Skeletal muscle tissue (tissue), 3 donors: ENCODE measurements at regions not wholly inside any gene's neighbourhood (a gene's known extent, or its start where the extent isn't known, plus 50 kb on each side); places are given as distances from the start of the nearest gene placed in this dataset.

ENCODE experiments used
- H3K27ac ChIP-seq: one replicate; pipeline ENCODE4 v1.7.0; 2013; ENCODE audit warnings: mild to moderate bottlenecking, low read depth, low read length, inconsistent platforms
- H3K27me3 ChIP-seq, 3 donors: one replicate each; pipeline ENCODE4 v1.7.0; 2013; ENCODE audit warnings: low read length in 3 of 3; ENCODE audit not compliant: control insufficient read depth in 3 of 3, insufficient read depth in 3 of 3
- H3K36me3 ChIP-seq, 3 donors: one replicate each; pipeline ENCODE4 v1.7.0; 2013; ENCODE audit warnings: low read length in 3 of 3; ENCODE audit not compliant: control insufficient read depth in 3 of 3, insufficient read depth in 3 of 3
- H3K4me1 ChIP-seq, 3 donors: one replicate each; pipeline ENCODE4 v1.7.0; 2013; ENCODE audit warnings: low read length in 3 of 3, mild to moderate bottlenecking in 3 of 3; ENCODE audit not compliant: control insufficient read depth in 3 of 3, insufficient read depth in 3 of 3
- H3K4me3 ChIP-seq, 3 donors: one replicate each; pipeline ENCODE4 v1.7.0; 2013; ENCODE audit warnings: low read length in 3 of 3
- H3K9ac ChIP-seq, 3 donors: one replicate each; pipeline ENCODE4 v1.7.0; 2013; ENCODE audit warnings: low read length in 3 of 3, mild to moderate bottlenecking in 3 of 3, moderate library complexity in 2 of 3, low read depth in 1 of 3
- H3K9me3 ChIP-seq, 3 donors: one replicate each; pipeline ENCODE4 v1.7.0; 2013; ENCODE audit warnings: low read length in 3 of 3; ENCODE audit not compliant: control insufficient read depth in 3 of 3
- donor health status: Osteomylitis.

DNA sequence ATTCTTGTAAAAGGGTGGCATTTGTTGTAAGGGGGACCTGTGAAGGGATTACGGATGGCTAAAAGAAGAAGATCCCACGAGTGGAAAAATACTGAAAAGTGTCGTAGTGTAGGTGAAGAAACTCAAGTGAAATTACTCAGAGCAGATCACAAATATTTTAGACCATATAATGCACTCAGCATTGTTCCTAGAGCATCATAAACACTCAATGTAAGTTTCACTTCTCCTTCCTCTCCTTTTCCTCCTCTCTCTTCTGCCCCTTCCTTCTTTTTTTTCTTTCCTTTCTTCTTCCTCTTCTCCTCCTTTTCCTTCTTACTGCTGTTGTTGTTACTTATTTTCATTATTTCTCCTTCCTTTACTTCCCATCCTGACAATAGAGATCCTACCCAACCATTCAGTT lies 445.6 kb downstream of the ADAMTS20 start:
- no peaks in the 10 kb centered on the region for H3K27me3 ChIP-seq
- no peak overlapping the region for H3K27ac ChIP-seq

GRCh38 chr12:43105426-43105981 lies 446.5 kb downstream of the ADAMTS20 start:
- no peak overlapping the region for H3K4me3 ChIP-seq
- H3K27ac ChIP-seq: no peak overlapping the region
- H3K36me3 ChIP-seq: no peaks in the 10 kb centered on the region
- H3K9me3 ChIP-seq: no peaks in the 10 kb centered on the region
- no peak overlapping the region for H3K9ac ChIP-seq
- H3K4me1 ChIP-seq: no peaks in the 10 kb centered on the region
- no peaks in the 10 kb centered on the region for H3K27me3 ChIP-seq

More for the DNA sequence above, 445.6 kb downstream of the ADAMTS20 start:
- no peaks in the 10 kb centered on the region for H3K36me3 ChIP-seq
- no peak overlapping the region for H3K4me3 ChIP-seq
- no peak overlapping the region for H3K9ac ChIP-seq
- no peaks in the 10 kb centered on the region for H3K9me3 ChIP-seq
- H3K4me1 ChIP-seq: no peaks in the 10 kb centered on the region

DNA sequence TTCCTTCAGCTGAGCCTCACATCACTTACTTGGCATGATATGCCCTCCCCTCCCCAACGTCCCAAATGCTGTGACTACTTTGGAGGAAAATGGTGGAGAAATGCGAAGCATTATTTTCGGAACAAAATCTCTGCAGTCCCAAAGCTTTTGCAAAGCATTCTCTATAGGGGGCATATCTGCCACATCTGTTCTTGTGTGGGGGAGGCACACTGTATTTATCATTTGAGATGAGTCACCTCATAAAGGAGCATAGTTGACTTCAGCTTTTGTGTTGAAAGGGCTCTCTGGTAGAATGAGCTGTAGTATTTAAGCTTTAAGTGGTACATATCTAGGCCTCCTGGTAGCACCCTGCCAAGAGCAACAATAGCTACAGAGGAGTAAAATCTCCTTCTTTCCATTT lies 447.5 kb downstream of the ADAMTS20 start:
- H3K9me3 ChIP-seq: no peaks in the 10 kb centered on the region
- no peaks in the 10 kb centered on the region for H3K36me3 ChIP-seq
- H3K4me3 ChIP-seq: no peak overlapping the region
- H3K27ac ChIP-seq: no peak overlapping the region
- no peak overlapping the region for H3K9ac ChIP-seq
- H3K27me3 ChIP-seq: no peaks in the 10 kb centered on the region
- no peaks in the 10 kb centered on the region for H3K4me1 ChIP-seq

GRCh38 chr12:43103866-43104265 lies 448.1 kb downstream of the ADAMTS20 start:
- no peaks in the 10 kb centered on the region for H3K9me3 ChIP-seq
- no peaks in the 10 kb centered on the region for H3K27me3 ChIP-seq
- no peak overlapping the region for H3K9ac ChIP-seq
- no peak overlapping the region for H3K27ac ChIP-seq
- no peaks in the 10 kb centered on the region for H3K36me3 ChIP-seq
- H3K4me3 ChIP-seq: no peak overlapping the region
- no peaks in the 10 kb centered on the region for H3K4me1 ChIP-seq

DNA sequence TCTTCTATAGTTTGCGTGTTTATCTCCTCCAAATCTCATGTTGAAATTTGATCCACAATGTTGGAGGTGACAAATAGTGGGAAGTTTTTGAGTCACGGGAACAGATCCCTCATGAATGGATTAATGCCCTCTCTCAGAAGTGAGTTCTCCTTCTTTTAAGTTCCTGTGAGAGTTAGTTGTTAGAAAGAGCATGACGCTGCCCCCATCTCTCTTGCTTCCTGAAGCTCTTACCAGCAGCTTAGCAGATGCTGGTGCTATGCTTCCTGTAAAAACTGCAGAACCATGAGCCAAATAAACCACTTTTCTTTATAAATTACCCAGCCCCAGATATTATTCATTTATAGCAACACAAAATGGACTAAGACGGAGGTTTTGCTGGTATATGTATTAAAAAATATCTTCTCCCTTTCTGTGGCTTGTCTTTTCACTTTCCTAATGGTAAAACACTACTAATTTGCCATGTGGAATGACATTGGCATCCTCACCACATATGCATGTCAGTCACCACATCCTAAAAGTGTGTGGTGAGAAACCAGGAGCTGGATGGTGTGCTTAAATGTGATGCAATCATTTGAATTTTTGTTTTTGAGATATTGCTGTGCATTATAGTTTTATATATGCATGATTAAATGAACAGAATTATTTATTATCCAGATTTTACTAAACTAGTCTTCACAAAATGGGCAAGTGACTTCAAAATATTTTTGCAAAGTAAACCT lies 449.3 kb downstream of the ADAMTS20 start:
- Histone ChIP-seq H3K27ac (no peak overlapping the region), H3K4me3 (no peak overlapping the region), H3K27me3 (no peaks in the 10 kb centered on the region), H3K9ac (no peak overlapping the region), H3K9me3 (no peaks in the 10 kb centered on the region), H3K4me1 (no peaks in the 10 kb centered on the region), H3K36me3 (no peaks in the 10 kb centered on the region)

DNA sequence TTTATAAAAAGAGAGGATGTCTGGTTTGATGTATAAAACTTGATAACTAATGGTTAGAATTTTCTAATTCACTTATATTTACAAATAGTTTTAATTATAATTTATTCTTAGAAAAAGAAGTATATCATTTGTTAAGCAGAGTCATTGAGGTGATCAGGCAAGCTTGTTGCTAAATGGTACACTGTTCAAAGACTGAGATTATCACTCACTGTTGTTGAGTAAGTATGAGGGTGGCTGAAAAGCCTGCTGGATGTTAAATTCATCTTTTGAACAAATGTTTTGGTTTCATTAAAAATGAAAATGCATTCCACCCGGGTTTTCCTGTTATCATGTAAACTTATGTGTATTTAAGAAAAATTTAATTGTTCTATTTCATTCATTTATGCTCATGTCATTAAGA lies 451.8 kb downstream of the ADAMTS20 start:
- no peak overlapping the region for H3K9ac ChIP-seq
- H3K9me3 ChIP-seq: no peaks in the 10 kb centered on the region
- H3K27ac ChIP-seq: no peak overlapping the region
- H3K27me3 ChIP-seq: no peaks in the 10 kb centered on the region
- H3K4me3 ChIP-seq: no peak overlapping the region
- no peaks in the 10 kb centered on the region for H3K4me1 ChIP-seq
- no peaks in the 10 kb centered on the region for H3K36me3 ChIP-seq

- no peak overlapping the region for H3K4me3 ChIP-seq
- H3K27me3 ChIP-seq: no peaks in the 10 kb centered on the region
- H3K9ac ChIP-seq: no peak overlapping the region
- no peaks in the 10 kb centered on the region for H3K9me3 ChIP-seq
- H3K27ac ChIP-seq: no peak overlapping the region
- H3K36me3 ChIP-seq: no peaks in the 10 kb centered on the region
- no peaks in the 10 kb centered on the region for H3K4me1 ChIP-seq
Observed at GRCh38 chr12:43099691-43100163, 452.3 kb downstream of the ADAMTS20 start.

- no peaks in the 10 kb centered on the region for H3K27me3 ChIP-seq
- no peak overlapping the region for H3K9ac ChIP-seq
- H3K9me3 ChIP-seq: no peaks in the 10 kb centered on the region
- H3K4me1 ChIP-seq: no peaks in the 10 kb centered on the region
- no peak overlapping the region for H3K4me3 ChIP-seq
- no peak overlapping the region for H3K27ac ChIP-seq
- H3K36me3 ChIP-seq: no peaks in the 10 kb centered on the region
Observed at GRCh38 chr12:43098766-43099550, 453.0 kb downstream of the ADAMTS20 start.

DNA sequence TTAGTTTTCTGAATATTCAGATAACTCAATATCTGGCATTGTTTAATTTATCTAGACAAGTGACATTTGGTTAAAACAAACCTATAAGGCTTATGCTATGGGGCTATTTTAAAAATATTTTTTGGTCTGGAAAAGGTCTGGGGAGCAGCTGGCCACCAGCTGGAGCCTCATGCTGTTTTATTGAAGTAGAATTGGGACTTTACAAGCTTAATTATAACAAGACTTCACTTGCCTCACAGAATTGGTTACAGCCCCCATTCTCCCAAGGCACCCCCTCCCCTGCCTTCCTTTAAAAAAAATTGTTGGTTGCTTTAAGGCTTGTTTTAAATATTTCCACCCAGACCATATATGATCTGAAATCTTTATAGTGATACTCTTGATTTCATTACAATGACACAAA lies 453.9 kb downstream of the ADAMTS20 start:
- Histone ChIP-seq H3K27me3 (no peaks in the 10 kb centered on the region), H3K9me3 (no peaks in the 10 kb centered on the region), H3K9ac (no peak overlapping the region), H3K4me1 (no peaks in the 10 kb centered on the region), H3K4me3 (no peak overlapping the region), H3K36me3 (no peaks in the 10 kb centered on the region), H3K27ac (no peak overlapping the region)

DNA sequence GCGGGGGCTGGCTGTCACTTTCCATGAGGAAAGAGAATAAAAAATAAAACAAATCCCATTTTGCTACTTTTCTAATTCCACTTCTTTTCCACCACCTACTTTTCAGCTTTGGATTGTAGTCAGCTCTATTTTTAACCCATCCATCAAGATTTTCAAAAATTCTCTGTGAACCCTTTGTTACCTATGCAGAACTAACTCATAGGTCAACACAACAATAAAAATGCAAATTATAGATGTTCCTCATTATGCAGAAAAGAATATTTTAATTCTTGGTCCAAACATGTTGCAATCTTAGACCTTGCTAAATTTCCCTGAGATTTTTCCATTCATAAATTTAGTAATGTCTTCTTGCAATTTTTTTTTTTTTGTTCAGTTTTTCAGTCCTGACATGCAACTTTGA lies 454.5 kb downstream of the ADAMTS20 start:
- H3K9ac ChIP-seq: no peak overlapping the region
- H3K27ac ChIP-seq: no peak overlapping the region

More for the DNA sequence above, 454.5 kb downstream of the ADAMTS20 start:
- no peaks in the 10 kb centered on the region for H3K9me3 ChIP-seq
- H3K4me1 ChIP-seq: no peaks in the 10 kb centered on the region
- no peak overlapping the region for H3K4me3 ChIP-seq
- no peaks in the 10 kb centered on the region for H3K36me3 ChIP-seq
- H3K27me3 ChIP-seq: no peaks in the 10 kb centered on the region
